HCT116 (cell line): ENCODE measurements at regions not wholly inside any gene's neighbourhood (a gene's known extent, or its start where the extent isn't known, plus 50 kb on each side); places are given as distances from the start of the nearest gene placed in this dataset.

ENCODE experiments used
- ATAC-seq: fragments of 200-7000 bp; cut with Tn5 transposase; 2 replicates; pipeline ENCODE4 v1.9.1; 2020; ENCODE audit warnings: mild to moderate bottlenecking, moderate library complexity
- BruUV-seq: library from RNA; stranded (reverse); fragments of 400-500 nt; replicated peaks from 2 replicates; lab custom pipeline; 2021; lab: Mats Ljungman, UMichigan
- CTCF ChIA-PET: fragments of 300-600 bp; sonication (Branson Sonifier 250); formaldehyde crosslinking; loops from one replicate; lab custom pipeline; 2021; ENCODE audit warnings: antibody characterized with exemption; lab: Charles Lee
- POLR2A ChIA-PET: fragments of 300-600, 350-600 bp; sonication (Branson Sonifier 250); formaldehyde crosslinking; loops from one replicate; lab custom pipeline; 2021; ENCODE audit warnings: antibody characterized with exemption; lab: Charles Lee
- RAD21 ChIA-PET, 2 experiments: fragments of 300-600 bp; sonication (Branson Sonifier 250); formaldehyde crosslinking; loops; one replicate each; lab custom pipeline; 2023; ENCODE audit warnings: low total read pairs in 2 of 2; ENCODE audit not compliant: uncharacterized antibody in 2 of 2, unreplicated experiment in 2 of 2, low non-redundant PET in 1 of 2; lab: Charles Lee
- DNase-seq: peaks from one replicate; pipeline ENCODE4 v3.0.0-alpha.2; 2010; ENCODE audit warnings: low read depth, low spot score
- H2AFZ ChIP-seq: fragments of 200-600 bp; shearing (Covaris generic), sonication (generic); 2 replicates; pipeline ENCODE4 v1.6.1; 2017; ENCODE audit warnings: low read depth, mixed run types, mixed read lengths, antibody characterized with exemption, low read length; ENCODE audit not compliant: poor library complexity, severe bottlenecking
- H3K27ac ChIP-seq: 2 replicates; pipeline ENCODE4 v1.5.1; 2012; ENCODE audit warnings: low read depth, low read length
- H3K27me3 ChIP-seq: fragments of 200-600 bp; sonication (generic); 2 replicates; pipeline ENCODE4 v1.6.1; 2016; ENCODE audit warnings: mixed run types, low read length, mixed read lengths; ENCODE audit not compliant: insufficient read depth
- H3K36me3 ChIP-seq, 2 experiments: fragments of 200-500 bp in 1 of 2; fragments of 200-600 bp in 1 of 2; sonication (Bioruptor generic) in 1 of 2; sonication (generic) in 1 of 2; 2 replicates each; pipeline versions ENCODE4 v1.5.1 to v1.6.1; 2014 to 2016; ENCODE audit warnings: low read length in 2 of 2, inconsistent platforms in 1 of 2, mixed read lengths in 1 of 2, mixed run types in 1 of 2; ENCODE audit not compliant: insufficient read depth in 2 of 2, control insufficient read depth in 1 of 2
- H3K4me1 ChIP-seq, 2 experiments: fragments of 200-600 bp in 1 of 2; sonication (generic) in 1 of 2; 2 replicates each; pipeline versions ENCODE4 v1.5.1 to v1.6.1; 2012 to 2017; ENCODE audit warnings: low read length in 2 of 2, inconsistent platforms in 1 of 2, mild to moderate bottlenecking in 1 of 2, mixed read lengths in 1 of 2, mixed run types in 1 of 2, moderate library complexity in 1 of 2; ENCODE audit not compliant: insufficient read depth in 2 of 2, control insufficient read depth in 1 of 2
- H3K4me2 ChIP-seq: fragments of 200-600 bp; sonication (generic); 2 replicates; pipeline ENCODE4 v1.6.1; 2017; ENCODE audit warnings: mixed run types, low read length, mixed read lengths
- H3K4me3 ChIP-seq, 2 experiments: fragments of 200-600 bp in 1 of 2; sonication (generic) in 1 of 2; replicated peaks in 1 of 2; 2 replicates each; pipeline ENCODE4 v1.5.1; 2011 to 2016; ENCODE audit warnings: low read length in 2 of 2, control low read depth in 1 of 2, low read depth in 1 of 2, mild to moderate bottlenecking in 1 of 2, mixed read lengths in 1 of 2, mixed run types in 1 of 2
- H3K79me2 ChIP-seq: fragments of 200-600 bp; sonication (generic); 2 replicates; pipeline ENCODE4 v1.6.1; 2017; ENCODE audit warnings: mild to moderate bottlenecking, mixed run types, low read length, moderate library complexity, mixed read lengths; ENCODE audit not compliant: insufficient read depth
- H3K9ac ChIP-seq: fragments of 200-600 bp; sonication (generic); 2 replicates; pipeline ENCODE4 v1.6.1; 2016; ENCODE audit warnings: low read length, mixed read lengths
- H3K9me2 ChIP-seq: fragments of 200-600 bp; sonication (generic), shearing (Covaris generic); 2 replicates; pipeline ENCODE4 v1.6.1; 2017; ENCODE audit warnings: mixed run types, mild to moderate bottlenecking, moderate library complexity; ENCODE audit not compliant: insufficient read depth
- H3K9me3 ChIP-seq, 2 experiments: fragments of 200-500 bp in 1 of 2; fragments of 200-600 bp in 1 of 2; sonication (Bioruptor generic) in 1 of 2; sonication (generic) in 1 of 2; 2 replicates each; pipeline ENCODE4 v1.6.1; 2014 to 2017; ENCODE audit warnings: low read length in 2 of 2, mixed read lengths in 2 of 2, inconsistent platforms in 1 of 2, low read depth in 1 of 2, mild to moderate bottlenecking in 1 of 2, mixed run types in 1 of 2, moderate library complexity in 1 of 2; ENCODE audit not compliant: control insufficient read depth in 1 of 2, insufficient read depth in 1 of 2
- H4K20me1 ChIP-seq: fragments of 200-600 bp; sonication (generic), shearing (Covaris generic); 2 replicates; pipeline ENCODE4 v1.6.1; 2017; ENCODE audit warnings: mixed run types, mild to moderate bottlenecking, moderate library complexity; ENCODE audit not compliant: insufficient read depth
- EGR1 ChIP-seq: IDR thresholded peaks from 2 replicates; pipeline ENCODE4 v1.6.1; 2012; ENCODE audit warnings: low read depth
- ELF1 ChIP-seq: IDR thresholded peaks from 2 replicates; pipeline ENCODE4 v1.6.1; 2012; ENCODE audit warnings: low read depth, borderline replicate concordance
- EZH2 ChIP-seq: fragments of 200-600 bp; sonication (generic); IDR thresholded peaks from 2 replicates; pipeline ENCODE4 v1.6.1; 2017; ENCODE audit warnings: antibody characterized with exemption, mixed run types
- POLR2A ChIP-seq: IDR thresholded peaks from 2 replicates; pipeline ENCODE4 v1.7.0; 2011; ENCODE audit warnings: borderline replicate concordance; ENCODE audit not compliant: insufficient read depth, insufficient read length; ENCODE audit errors: extremely low read depth
- POLR2AphosphoS5 ChIP-seq: IDR thresholded peaks from 2 replicates; pipeline ENCODE4 v1.6.1; 2011; ENCODE audit warnings: mild to moderate bottlenecking, low read depth, low read length, moderate library complexity
- SIN3A ChIP-seq: IDR thresholded peaks from 2 replicates; pipeline ENCODE4 v1.6.1; 2012; ENCODE audit warnings: low read depth
- SP1 ChIP-seq: IDR thresholded peaks from 2 replicates; pipeline ENCODE4 v1.6.1; 2012; ENCODE audit warnings: low read depth
- SRF ChIP-seq: IDR thresholded peaks from 2 replicates; pipeline ENCODE4 v1.6.1; 2012; ENCODE audit warnings: low read depth
- YY1 ChIP-seq: IDR thresholded peaks from 2 replicates; pipeline ENCODE4 v1.6.1; 2011; ENCODE audit warnings: low read length, low read depth, moderate library complexity, mild to moderate bottlenecking; ENCODE audit not compliant: insufficient replicate concordance; ENCODE audit errors: extremely low read depth
- intact Hi-C: fragments of 100-400 bp; cut with micrococcal nuclease; formaldehyde crosslinking; loops from 2 replicates; pipeline ENCODE4 v1.10.0; 2022
- TF ChIP-seq, protein P1 (sequence below): IDR thresholded peaks from 2 replicates; pipeline ENCODE4 v1.6.1; 2011; ENCODE audit warnings: mild to moderate bottlenecking, low read length, moderate library complexity; ENCODE audit not compliant: insufficient replicate concordance; ENCODE audit errors: extremely low read depth
- TF ChIP-seq, protein P2 (sequence below), 3 experiments: fragments of 200-600 bp in 1 of 3; sonication (generic) in 1 of 3; IDR thresholded peaks in 2 of 3; conservative IDR thresholded peaks in 1 of 3; 2 replicates each; pipeline ENCODE4 v1.5.1; 2012 to 2017; ENCODE audit warnings: low read depth in 2 of 3, low read length in 2 of 3, antibody characterized with exemption in 1 of 3, borderline replicate concordance in 1 of 3, control low read depth in 1 of 3, mild to moderate bottlenecking in 1 of 3, mixed read lengths in 1 of 3, mixed run types in 1 of 3, moderate library complexity in 1 of 3; ENCODE audit not compliant: insufficient read depth in 1 of 3
- TF ChIP-seq, protein P3 (sequence below): IDR thresholded peaks from 2 replicates; pipeline ENCODE4 v1.6.1; 2012

DNA sequence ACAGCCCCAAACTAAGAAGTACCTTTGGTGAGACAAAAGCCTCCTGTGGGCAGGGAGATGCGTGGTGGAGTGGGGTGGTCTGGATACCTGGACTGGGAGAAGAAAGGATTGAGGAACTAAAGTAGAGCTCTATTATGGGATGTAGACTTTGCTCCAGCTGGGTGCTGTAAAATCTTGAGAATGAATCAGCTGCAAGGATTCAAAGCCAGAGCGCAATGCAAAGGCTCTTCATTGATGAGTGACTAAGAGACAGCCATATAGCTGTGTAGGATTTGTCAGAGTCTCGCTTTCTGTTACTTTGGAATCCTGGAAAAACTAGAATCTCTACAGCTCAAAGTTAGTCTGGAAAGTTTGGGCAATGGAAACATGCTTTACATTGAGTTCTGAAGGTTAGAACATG lies 159.9 kb downstream of the TAF11L14 start:
- H3K4me3 ChIP-seq: no peak overlapping the region

DNA sequence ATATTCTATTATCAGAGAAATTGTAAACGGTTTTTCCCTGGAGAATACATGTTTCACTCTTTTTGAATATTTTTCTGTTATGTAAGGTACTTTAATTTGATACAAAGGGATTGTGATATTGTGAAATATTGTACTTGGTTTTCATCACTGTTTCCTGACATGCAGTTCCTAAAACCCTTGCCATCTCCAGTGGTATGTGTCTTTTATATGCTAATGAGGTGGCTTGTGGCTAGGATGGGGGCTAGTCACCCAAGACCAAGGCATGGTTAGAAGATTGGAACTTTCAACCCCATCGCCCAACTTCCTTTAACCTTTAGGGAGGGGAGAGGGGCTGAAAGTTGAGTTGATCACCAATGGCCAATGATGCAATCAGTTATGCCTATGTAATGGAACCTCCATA lies 160.6 kb downstream of the TAF11L14 start:
- H3K4me3 ChIP-seq: no peak overlapping the region
- TF ChIP-seq SRF (no peak), SP1 (no peak), EGR1 (no peak), EZH2 (no peak)
- TF ChIP-seq, protein P1, sequence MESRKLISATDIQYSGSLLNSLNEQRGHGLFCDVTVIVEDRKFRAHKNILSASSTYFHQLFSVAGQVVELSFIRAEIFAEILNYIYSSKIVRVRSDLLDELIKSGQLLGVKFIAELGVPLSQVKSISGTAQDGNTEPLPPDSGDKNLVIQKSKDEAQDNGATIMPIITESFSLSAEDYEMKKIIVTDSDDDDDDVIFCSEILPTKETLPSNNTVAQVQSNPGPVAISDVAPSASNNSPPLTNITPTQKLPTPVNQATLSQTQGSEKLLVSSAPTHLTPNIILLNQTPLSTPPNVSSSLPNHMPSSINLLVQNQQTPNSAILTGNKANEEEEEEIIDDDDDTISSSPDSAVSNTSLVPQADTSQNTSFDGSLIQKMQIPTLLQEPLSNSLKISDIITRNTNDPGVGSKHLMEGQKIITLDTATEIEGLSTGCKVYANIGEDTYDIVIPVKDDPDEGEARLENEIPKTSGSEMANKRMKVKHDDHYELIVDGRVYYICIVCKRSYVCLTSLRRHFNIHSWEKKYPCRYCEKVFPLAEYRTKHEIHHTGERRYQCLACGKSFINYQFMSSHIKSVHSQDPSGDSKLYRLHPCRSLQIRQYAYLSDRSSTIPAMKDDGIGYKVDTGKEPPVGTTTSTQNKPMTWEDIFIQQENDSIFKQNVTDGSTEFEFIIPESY: no peak
- TF ChIP-seq, protein P2, sequence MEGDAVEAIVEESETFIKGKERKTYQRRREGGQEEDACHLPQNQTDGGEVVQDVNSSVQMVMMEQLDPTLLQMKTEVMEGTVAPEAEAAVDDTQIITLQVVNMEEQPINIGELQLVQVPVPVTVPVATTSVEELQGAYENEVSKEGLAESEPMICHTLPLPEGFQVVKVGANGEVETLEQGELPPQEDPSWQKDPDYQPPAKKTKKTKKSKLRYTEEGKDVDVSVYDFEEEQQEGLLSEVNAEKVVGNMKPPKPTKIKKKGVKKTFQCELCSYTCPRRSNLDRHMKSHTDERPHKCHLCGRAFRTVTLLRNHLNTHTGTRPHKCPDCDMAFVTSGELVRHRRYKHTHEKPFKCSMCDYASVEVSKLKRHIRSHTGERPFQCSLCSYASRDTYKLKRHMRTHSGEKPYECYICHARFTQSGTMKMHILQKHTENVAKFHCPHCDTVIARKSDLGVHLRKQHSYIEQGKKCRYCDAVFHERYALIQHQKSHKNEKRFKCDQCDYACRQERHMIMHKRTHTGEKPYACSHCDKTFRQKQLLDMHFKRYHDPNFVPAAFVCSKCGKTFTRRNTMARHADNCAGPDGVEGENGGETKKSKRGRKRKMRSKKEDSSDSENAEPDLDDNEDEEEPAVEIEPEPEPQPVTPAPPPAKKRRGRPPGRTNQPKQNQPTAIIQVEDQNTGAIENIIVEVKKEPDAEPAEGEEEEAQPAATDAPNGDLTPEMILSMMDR (IDR thresholded peaks at IDR 0.05 in 2 of 3, conservative IDR thresholded peaks at IDR 0.05 in 1 of 3; ENCODE audit: borderline replicate concordance in 1 of 3, insufficient read depth in 1 of 3, low read depth in 2 of 3, low read length in 2 of 3): no peak
- H3K27ac ChIP-seq: no peak overlapping the region
- no peaks in the 10 kb centered on the region for H3K36me3 ChIP-seq
- H4K20me1 ChIP-seq: no peaks in the 10 kb centered on the region
- H3K79me2 ChIP-seq: no peaks in the 10 kb centered on the region
- no peak overlapping the region for H3K4me2 ChIP-seq
- peaks cover 8 to 12% of the 10 kb centered on the region in 2 experiments; a peak in 2 of 4 replicates for H3K9me3 ChIP-seq
- H3K9ac ChIP-seq: no peak overlapping the region
- ATAC-seq (no peak), DNase-seq (no peak)
- no peaks in the 10 kb centered on the region for H3K9me2 ChIP-seq
- ChIA-PET RAD21 (no interaction called here), CTCF (no interaction called here), POLR2A (no interaction called here)
- intact Hi-C loops: no loop called here
- BruUV-seq: no TSS peak
- H2AFZ ChIP-seq: no peak overlapping the region
- no peaks in the 10 kb centered on the region for H3K4me1 ChIP-seq
- H3K27me3 ChIP-seq: no peaks in the 10 kb centered on the region

More for the DNA sequence above, 159.9 kb downstream of the TAF11L14 start:
- DNase-seq: no peak
- Histone ChIP-seq H3K4me1 (no peaks in the 10 kb centered on the region), H2AFZ (no peak overlapping the region), H3K9ac (no peak overlapping the region), H3K79me2 (no peaks in the 10 kb centered on the region), H4K20me1 (no peaks in the 10 kb centered on the region), H3K9me2 (no peaks in the 10 kb centered on the region), H3K27me3 (no peaks in the 10 kb centered on the region), H3K4me2 (no peak overlapping the region), H3K9me3 (peaks cover 8% of the 10 kb centered on the region in 2 experiments; a peak in 2 of 4 replicates), H3K36me3 (no peaks in the 10 kb centered on the region), H3K27ac (no peak overlapping the region)
- no peak for ATAC-seq
- ChIA-PET RAD21 (no interaction called here), CTCF (no interaction called here), POLR2A (no interaction called here)
- intact Hi-C loops: no loop called here
- TF ChIP-seq POLR2AphosphoS5 (no peak), SP1 (no peak), POLR2A (no peak), SIN3A (no peak), ELF1 (no peak), YY1 (no peak)
- TF ChIP-seq, protein P1: no peak
- TF ChIP-seq, protein P3, sequence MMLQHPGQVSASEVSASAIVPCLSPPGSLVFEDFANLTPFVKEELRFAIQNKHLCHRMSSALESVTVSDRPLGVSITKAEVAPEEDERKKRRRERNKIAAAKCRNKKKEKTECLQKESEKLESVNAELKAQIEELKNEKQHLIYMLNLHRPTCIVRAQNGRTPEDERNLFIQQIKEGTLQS: no peak
- BruUV-seq: no TSS peak
